NT2/D1 (cell line): ENCODE measurements at regions not wholly inside any gene's neighbourhood (a gene's known extent, or its start where the extent isn't known, plus 50 kb on each side); places are given as distances from the start of the nearest gene placed in this dataset.

Experiments used
- SUZ12 ChIP-seq: IDR thresholded peaks from 2 replicates; pipeline ENCODE4 v1.6.1; 2011; ENCODE audit not compliant: insufficient read length, insufficient read depth; ENCODE audit errors: extremely low read depth
- YY1 ChIP-seq: IDR thresholded peaks from 2 replicates; pipeline ENCODE4 v1.6.1; 2011; ENCODE audit not compliant: insufficient read length, insufficient read depth

DNA sequence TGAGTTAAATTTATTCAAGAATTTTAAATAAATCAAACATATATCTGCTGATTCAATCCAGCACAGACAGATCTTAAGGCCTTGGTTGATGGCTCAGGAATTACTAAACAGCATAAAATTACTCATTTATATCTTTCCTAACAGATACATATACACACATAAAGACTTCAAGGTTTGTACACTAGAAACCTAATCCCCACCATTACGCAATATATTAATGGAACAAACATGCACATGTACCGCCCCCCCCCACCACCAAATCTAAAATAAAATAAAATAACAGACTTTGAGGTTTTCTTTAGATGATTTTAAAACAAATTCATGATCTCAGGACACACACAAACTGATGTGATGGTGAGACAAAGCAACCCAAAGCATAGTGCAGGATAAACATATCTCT is 333.9 kb upstream of the DDX53 start:
- TF ChIP-seq YY1 (no peak), SUZ12 (no peak)
